Vagina (tissue), 2 donors: ENCODE measurements at regions not wholly inside any gene's neighbourhood (a gene's known extent, or its start where the extent isn't known, plus 50 kb on each side); places are given as distances from the start of the nearest gene placed in this dataset.
"Not testable (repeated sequence)": the region's sequence is repeated elsewhere in the genome, so short reads cannot be mapped to it uniquely, and the experiment has no call there.

ENCODE experiments used
- CTCF ChIP-seq, 3 experiments: fragments of 450-650 bp in 2 of 3; fragments of 200-600 bp in 1 of 3; sonication (generic) in 1 of 3; IDR thresholded peaks; one replicate each; pipeline ENCODE4 v1.5.1; 2017 to 2019; ENCODE audit warnings: antibody characterized with exemption in 3 of 3, mild to moderate bottlenecking in 2 of 3, moderate library complexity in 2 of 3
- POLR2AphosphoS5 ChIP-seq, 2 donors: sonication (generic); formaldehyde crosslinking; IDR thresholded peaks; one replicate each; pipeline ENCODE4 v1.9.0; 2017; ENCODE audit warnings: antibody characterized with exemption in 2 of 2, mild to moderate bottlenecking in 2 of 2, low read depth in 1 of 2; ENCODE audit not compliant: insufficient read depth in 1 of 2

- TF ChIP-seq CTCF (IDR thresholded peaks at IDR 0.05); POLR2AphosphoS5 (IDR thresholded peaks at IDR 0.05; ENCODE audit: insufficient read depth in 1 of 2, low read depth in 1 of 2): not testable (repeated sequence)
These were observed 143.8 kb downstream of the NUFIP1 start for GRCh38 chr13:44845281-44846058.
